HFFc6 (cell line): ENCODE measurements at regions not wholly inside any gene's neighbourhood (a gene's known extent, or its start where the extent isn't known, plus 50 kb on each side); places are given as distances from the start of the nearest gene placed in this dataset.

ENCODE experiments used
- DNase-seq: peaks from one replicate; pipeline ENCODE4 v3.0.0-alpha.2; 2018
- H3K27ac Mint-ChIP-seq: 2 replicates; pipeline ENCODE4 v1.8.0; 2020; ENCODE audit warnings: mild to moderate bottlenecking, mixed read lengths
- H3K27me3 Mint-ChIP-seq: 2 replicates; pipeline ENCODE4 v1.8.0; 2021; ENCODE audit warnings: mild to moderate bottlenecking, moderate library complexity, mixed read lengths; ENCODE audit not compliant: insufficient read depth
- H3K36me3 Mint-ChIP-seq: 2 replicates; pipeline ENCODE4 v1.8.0; 2021; ENCODE audit warnings: low read depth, mixed read lengths
- H3K4me1 Mint-ChIP-seq: 2 replicates; pipeline ENCODE4 v1.8.0; 2020; ENCODE audit warnings: low read depth, mixed read lengths
- H3K4me3 Mint-ChIP-seq: 2 replicates; pipeline ENCODE4 v1.8.0; 2020; ENCODE audit warnings: mild to moderate bottlenecking, moderate library complexity, mixed read lengths
- H3K9me3 Mint-ChIP-seq: 2 replicates; pipeline ENCODE4 v1.8.0; 2020; ENCODE audit warnings: mild to moderate bottlenecking, mixed read lengths
- TF ChIP-seq, protein P1 (sequence below): fragments of 200-600 bp; sonication (generic); IDR thresholded peaks from 2 replicates; pipeline ENCODE4 v1.5.0; 2021; ENCODE audit warnings: antibody characterized with exemption, mild to moderate bottlenecking

DNA sequence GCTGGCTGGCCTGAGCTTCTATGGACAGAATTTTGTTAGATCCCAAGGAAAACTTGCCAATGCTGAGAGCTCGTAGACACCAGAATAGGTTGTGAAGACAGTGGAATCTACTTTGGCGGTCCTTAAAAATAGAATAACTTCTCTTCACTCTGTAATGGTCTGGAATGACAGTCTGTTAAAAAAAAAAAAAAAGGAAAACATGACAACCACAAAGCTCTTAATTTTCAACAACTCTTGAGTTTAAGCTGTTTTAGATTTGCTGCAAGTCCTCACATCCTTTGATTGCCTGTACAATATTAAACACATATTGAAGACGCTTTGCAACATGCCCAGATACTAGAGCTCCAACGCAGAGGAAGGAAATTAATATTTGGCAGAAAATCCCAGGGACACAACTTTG, 122.8 kb upstream of the GALNT15 start:
- H3K9me3 Mint-ChIP-seq = no peaks in the 10 kb centered on the region; the same call in 1 of the 2 replicates

DNA sequence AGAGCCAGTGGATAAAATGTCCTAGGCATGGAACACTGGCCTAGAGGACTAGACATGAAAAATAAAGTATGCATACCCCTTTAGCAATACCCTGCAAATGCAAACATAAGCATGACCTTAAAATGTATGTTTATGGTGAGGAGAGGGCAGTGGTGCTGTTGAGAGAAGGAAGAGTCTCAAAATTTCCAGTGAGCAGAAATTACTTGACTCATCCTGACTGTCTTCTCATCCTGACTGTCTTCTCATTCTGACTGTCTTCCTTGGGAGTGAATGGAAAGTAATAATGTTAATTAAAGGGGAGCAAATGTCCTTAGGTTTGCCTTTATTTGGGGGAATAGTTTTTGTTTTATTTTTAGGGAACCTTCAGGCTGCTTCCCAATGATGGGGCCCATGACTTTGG, 121.5 kb upstream of the GALNT15 start:
- H3K27ac Mint-ChIP-seq = peak overlapping the region; percentile 25
- H3K9me3 Mint-ChIP-seq = peaks cover 9% of the 10 kb centered on the region
- no peaks in the 10 kb centered on the region; the same call in none of the 2 replicates for H3K27me3 Mint-ChIP-seq
- H3K4me3 Mint-ChIP-seq = no peak overlapping the region
- no peaks in the 10 kb centered on the region for H3K36me3 Mint-ChIP-seq
- TF ChIP-seq, protein P1, sequence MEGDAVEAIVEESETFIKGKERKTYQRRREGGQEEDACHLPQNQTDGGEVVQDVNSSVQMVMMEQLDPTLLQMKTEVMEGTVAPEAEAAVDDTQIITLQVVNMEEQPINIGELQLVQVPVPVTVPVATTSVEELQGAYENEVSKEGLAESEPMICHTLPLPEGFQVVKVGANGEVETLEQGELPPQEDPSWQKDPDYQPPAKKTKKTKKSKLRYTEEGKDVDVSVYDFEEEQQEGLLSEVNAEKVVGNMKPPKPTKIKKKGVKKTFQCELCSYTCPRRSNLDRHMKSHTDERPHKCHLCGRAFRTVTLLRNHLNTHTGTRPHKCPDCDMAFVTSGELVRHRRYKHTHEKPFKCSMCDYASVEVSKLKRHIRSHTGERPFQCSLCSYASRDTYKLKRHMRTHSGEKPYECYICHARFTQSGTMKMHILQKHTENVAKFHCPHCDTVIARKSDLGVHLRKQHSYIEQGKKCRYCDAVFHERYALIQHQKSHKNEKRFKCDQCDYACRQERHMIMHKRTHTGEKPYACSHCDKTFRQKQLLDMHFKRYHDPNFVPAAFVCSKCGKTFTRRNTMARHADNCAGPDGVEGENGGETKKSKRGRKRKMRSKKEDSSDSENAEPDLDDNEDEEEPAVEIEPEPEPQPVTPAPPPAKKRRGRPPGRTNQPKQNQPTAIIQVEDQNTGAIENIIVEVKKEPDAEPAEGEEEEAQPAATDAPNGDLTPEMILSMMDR = no peak
- no peak for DNase-seq
- peaks cover 73% of the 10 kb centered on the region for H3K4me1 Mint-ChIP-seq

More for the DNA sequence above, 122.8 kb upstream of the GALNT15 start:
- Mint-ChIP-seq H3K4me3 (no peak overlapping the region), H3K27ac (no peak overlapping the region), H3K36me3 (no peaks in the 10 kb centered on the region), H3K27me3 (no peaks in the 10 kb centered on the region; the same call in none of the 2 replicates), H3K4me1 (peaks cover 69% of the 10 kb centered on the region)
- TF ChIP-seq, protein P1 = no peak
- DNase-seq = no peak

DNA sequence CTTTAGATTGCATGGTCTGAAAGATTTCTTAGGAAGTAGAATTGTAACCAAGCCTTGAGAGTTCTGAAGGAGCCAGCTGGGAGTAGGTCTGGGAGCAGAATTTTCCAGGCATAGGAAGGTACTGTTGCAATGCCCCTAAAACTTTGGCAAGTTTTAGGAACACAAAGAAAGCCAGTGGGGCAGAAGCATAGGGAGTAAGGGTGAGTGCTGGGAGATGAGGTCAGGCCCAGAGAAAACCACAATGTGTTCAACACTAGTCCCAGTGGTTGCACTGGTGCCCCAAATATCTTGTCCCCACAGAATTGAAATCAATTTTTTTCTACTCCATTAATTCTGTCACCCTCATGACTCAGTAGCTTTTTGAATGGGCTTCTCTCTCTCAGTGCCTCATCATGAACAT, 120.7 kb upstream of the GALNT15 start:
- TF ChIP-seq, protein P1 = no peak
- no peak for DNase-seq
- Mint-ChIP-seq H3K36me3 (no peaks in the 10 kb centered on the region), H3K4me3 (no peak overlapping the region), H3K27ac (no peak overlapping the region; the same call in 1 of the 2 replicates), H3K4me1 (peaks cover 74% of the 10 kb centered on the region), H3K27me3 (no peaks in the 10 kb centered on the region; the same call in 1 of the 2 replicates), H3K9me3 (peaks cover 13% of the 10 kb centered on the region)

DNA sequence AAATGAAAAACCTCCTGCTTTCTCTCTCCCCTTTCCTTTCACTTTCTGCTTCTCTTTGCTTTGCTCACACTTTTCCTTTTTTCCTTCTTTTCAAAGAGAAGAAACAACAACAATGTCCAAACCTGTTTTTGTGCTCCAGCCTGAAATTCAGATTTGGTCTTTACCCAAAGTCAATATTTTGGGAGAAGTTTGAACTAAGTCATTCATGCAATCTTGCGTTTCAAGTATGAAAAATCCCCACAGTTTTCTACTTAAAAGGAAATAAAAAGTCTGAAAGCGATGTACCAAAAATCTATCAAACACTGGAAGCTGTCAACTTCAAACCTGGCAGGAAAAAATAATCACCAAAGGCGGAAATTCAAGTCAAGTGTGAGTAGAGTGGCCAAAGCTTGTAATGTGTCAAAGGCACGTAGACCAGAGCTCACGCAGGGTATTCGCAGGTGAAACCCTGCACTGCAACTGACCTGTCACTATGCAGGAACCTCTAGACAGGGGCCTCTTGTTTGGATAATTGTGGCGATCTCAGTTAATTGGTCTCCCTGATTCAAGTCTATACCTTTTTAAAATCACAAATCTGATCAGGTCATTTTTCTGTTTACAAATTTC, 118.8 kb upstream of the GALNT15 start:
- Mint-ChIP-seq H3K4me3 (no peak overlapping the region), H3K27ac (peak overlapping the region; percentile 24; the same call in 1 of the 2 replicates), H3K27me3 (no peaks in the 10 kb centered on the region; the same call in 1 of the 2 replicates), H3K36me3 (no peaks in the 10 kb centered on the region), H3K4me1 (peaks cover 83% of the 10 kb centered on the region), H3K9me3 (peaks cover 13% of the 10 kb centered on the region)
- TF ChIP-seq, protein P1 = no peak
- no peak for DNase-seq

DNA sequence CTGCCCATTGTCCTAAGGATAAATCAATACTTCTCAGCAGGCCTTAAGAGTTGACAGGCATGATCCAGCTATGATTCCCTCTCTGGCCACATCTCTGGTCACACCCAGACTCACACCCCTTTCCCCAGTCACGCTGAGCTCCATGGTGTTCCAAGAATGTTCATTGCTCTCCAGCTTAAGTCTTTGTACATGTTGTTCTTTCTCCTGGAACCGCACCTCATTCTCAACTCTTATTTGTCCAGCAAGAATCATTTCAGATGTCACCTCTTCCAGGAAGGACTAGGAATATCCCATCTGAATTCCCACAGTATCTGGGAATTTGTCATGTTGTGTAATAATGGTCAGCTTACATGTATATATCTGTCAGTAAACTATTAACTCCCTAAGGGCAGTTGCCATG, 118.3 kb upstream of the GALNT15 start:
- TF ChIP-seq, protein P1 = no peak
- Mint-ChIP-seq H3K36me3 (no peaks in the 10 kb centered on the region), H3K4me1 (peaks cover 83% of the 10 kb centered on the region), H3K27me3 (no peaks in the 10 kb centered on the region; the same call in 1 of the 2 replicates), H3K27ac (peak overlapping the region; percentile 24; the same call in 1 of the 2 replicates), H3K9me3 (peaks cover 13% of the 10 kb centered on the region), H3K4me3 (no peak overlapping the region)
- no peak for DNase-seq
